IPS DF 4.7 (cell line): ENCODE measurements at regions not wholly inside any gene's neighbourhood (a gene's known extent, or its start where the extent isn't known, plus 50 kb on each side); places are given as distances from the start of the nearest gene placed in this dataset.

ENCODE experiments used
- DNase-seq: peaks from one replicate; pipeline ENCODE4 v3.0.0-alpha.2; 2013; ENCODE audit warnings: low spot score; ENCODE audit errors: extremely low read depth

GRCh38 chr12:97408363-97408762, 54.2 kb upstream of the RMST start:
- no peak for DNase-seq

- DNase-seq, result no peak
Observed at GRCh38 chr12:97411341-97411740, 51.3 kb upstream of the RMST start.
